K562 (cell line): ENCODE measurements at regions not wholly inside any gene's neighbourhood (a gene's known extent, or its start where the extent isn't known, plus 50 kb on each side); places are given as distances from the start of the nearest gene placed in this dataset.

Experiments used
- ARNT ChIP-seq, 2 experiments: fragments of 450-650 bp; IDR thresholded peaks; 2 replicates each; pipeline ENCODE4 v1.6.1; 2016; ENCODE audit warnings: mild to moderate bottlenecking in 1 of 2
- ERF ChIP-seq: fragments of 450-650 bp; formaldehyde crosslinking; IDR thresholded peaks from 2 replicates; pipeline ENCODE4 v1.4.0; 2020; ENCODE audit warnings: mild to moderate bottlenecking, mixed read lengths
- GATAD2B ChIP-seq: fragments of 450-650 bp; IDR thresholded peaks from 2 replicates; pipeline ENCODE4 v1.6.1; 2017; ENCODE audit warnings: mild to moderate bottlenecking, borderline replicate concordance
- GTF2A2 ChIP-seq: IDR thresholded peaks from 2 replicates; pipeline ENCODE4 v1.6.1; 2016; ENCODE audit warnings: mild to moderate bottlenecking, missing genetic modification characterization, missing compliant biosample characterization
- HNRNPK ChIP-seq: fragments of 200-400 bp; formaldehyde crosslinking; IDR thresholded peaks from one replicate; pipeline ENCODE4 v1.6.1; 2018; ENCODE audit warnings: mild to moderate bottlenecking, low read depth, low read length; ENCODE audit not compliant: poor library complexity, severe bottlenecking
- HNRNPUL1 ChIP-seq: fragments of 200-400 bp; formaldehyde crosslinking; IDR thresholded peaks from 2 replicates; pipeline ENCODE4 v1.6.1; 2017; ENCODE audit warnings: low read length
- NCOR1 ChIP-seq: fragments of 450-650 bp; IDR thresholded peaks from 2 replicates; pipeline ENCODE4 v1.6.1; 2016; ENCODE audit warnings: mild to moderate bottlenecking, moderate library complexity
- OTX1 ChIP-seq: fragments of 450-650 bp; formaldehyde crosslinking; IDR thresholded peaks from 2 replicates; pipeline ENCODE4 v1.4.0; 2022; ENCODE audit warnings: mild to moderate bottlenecking
- POLR2A ChIP-seq: fragments of 450-650 bp; conservative IDR thresholded peaks from 2 replicates; pipeline ENCODE4 v1.6.1; 2016
- SMARCB1 ChIP-seq: IDR thresholded peaks from 2 replicates; pipeline ENCODE4 v1.6.1; 2011; ENCODE audit warnings: improper control_type of control experiment, low read depth; ENCODE audit not compliant: insufficient read length
- SREBF1 ChIP-seq: fragments of 150-350 bp; IDR thresholded peaks from 2 replicates; pipeline ENCODE4 v1.6.1; 2014; ENCODE audit warnings: antibody characterized with exemption, low read depth, low read length, borderline replicate concordance
- STAT5A ChIP-seq: IDR thresholded peaks from 2 replicates; pipeline ENCODE4 v1.6.1; 2012; ENCODE audit warnings: low read length, inconsistent platforms, borderline replicate concordance
- TAF9B ChIP-seq: fragments of 450-650 bp; IDR thresholded peaks from 2 replicates; pipeline ENCODE4 v1.6.1; 2018; ENCODE audit warnings: mild to moderate bottlenecking; ENCODE audit not compliant: partially characterized antibody
- TCF3 ChIP-seq: sonication (generic); formaldehyde crosslinking; IDR thresholded peaks from 2 replicates; pipeline ENCODE4 v1.4.0; 2020; ENCODE audit warnings: mild to moderate bottlenecking, missing genetic modification reagents
- ZBTB1 ChIP-seq: sonication (generic); formaldehyde crosslinking; IDR thresholded peaks from 2 replicates; pipeline ENCODE4 v1.8.1; 2023; ENCODE audit warnings: missing genetic modification reagents, low read depth, mild to moderate bottlenecking, borderline replicate concordance
- ZNF311 ChIP-seq: fragments of 250-450 bp; sonication (Bioruptor Pico); IDR thresholded peaks from 2 replicates; pipeline ENCODE4 v1.4.0; 2020; ENCODE audit warnings: mild to moderate bottlenecking, moderate library complexity
- ZNF324 ChIP-seq: fragments of 250-450 bp; sonication (Bioruptor Pico); IDR thresholded peaks from 2 replicates; pipeline ENCODE4 v1.4.0; 2020; ENCODE audit warnings: mild to moderate bottlenecking
- ZNF707 ChIP-seq: fragments of 250-450 bp; sonication (Bioruptor Pico); conservative IDR thresholded peaks from 2 replicates; pipeline ENCODE4 v1.8.0; 2022; ENCODE audit warnings: inconsistent platforms, mild to moderate bottlenecking, moderate library complexity
- TF ChIP-seq, protein P1 (sequence below): fragments of 450-650 bp; IDR thresholded peaks from 2 replicates; pipeline ENCODE4 v1.6.1; 2016; ENCODE audit warnings: missing biosample characterization, missing genetic modification characterization
- TF ChIP-seq, protein P2 (sequence below): sonication (generic); formaldehyde crosslinking; IDR thresholded peaks from 2 replicates; pipeline ENCODE4 v1.8.0; 2022; ENCODE audit warnings: mild to moderate bottlenecking, missing genetic modification reagents
- TF ChIP-seq, protein P3 (sequence below): IDR thresholded peaks from 2 replicates; pipeline ENCODE4 v1.6.1; 2012; ENCODE audit warnings: low read depth, low read length, improper control_type of control experiment, borderline replicate concordance
- TF ChIP-seq, protein P4 (sequence below): IDR thresholded peaks from 2 replicates; pipeline ENCODE4 v1.6.1; 2016; ENCODE audit warnings: missing genetic modification characterization, missing compliant biosample characterization
- TF ChIP-seq, protein P5 (sequence below), 2 experiments: fragments of 450-650 bp in 1 of 2; sonication (generic) in 1 of 2; formaldehyde crosslinking in 1 of 2; IDR thresholded peaks in 1 of 2; conservative IDR thresholded peaks in 1 of 2; 2 replicates each; pipeline versions ENCODE4 v1.6.1 to v1.8.1; 2016 to 2023; ENCODE audit warnings: mild to moderate bottlenecking in 2 of 2, moderate library complexity in 2 of 2, inconsistent platforms in 1 of 2, missing genetic modification reagents in 1 of 2

DNA sequence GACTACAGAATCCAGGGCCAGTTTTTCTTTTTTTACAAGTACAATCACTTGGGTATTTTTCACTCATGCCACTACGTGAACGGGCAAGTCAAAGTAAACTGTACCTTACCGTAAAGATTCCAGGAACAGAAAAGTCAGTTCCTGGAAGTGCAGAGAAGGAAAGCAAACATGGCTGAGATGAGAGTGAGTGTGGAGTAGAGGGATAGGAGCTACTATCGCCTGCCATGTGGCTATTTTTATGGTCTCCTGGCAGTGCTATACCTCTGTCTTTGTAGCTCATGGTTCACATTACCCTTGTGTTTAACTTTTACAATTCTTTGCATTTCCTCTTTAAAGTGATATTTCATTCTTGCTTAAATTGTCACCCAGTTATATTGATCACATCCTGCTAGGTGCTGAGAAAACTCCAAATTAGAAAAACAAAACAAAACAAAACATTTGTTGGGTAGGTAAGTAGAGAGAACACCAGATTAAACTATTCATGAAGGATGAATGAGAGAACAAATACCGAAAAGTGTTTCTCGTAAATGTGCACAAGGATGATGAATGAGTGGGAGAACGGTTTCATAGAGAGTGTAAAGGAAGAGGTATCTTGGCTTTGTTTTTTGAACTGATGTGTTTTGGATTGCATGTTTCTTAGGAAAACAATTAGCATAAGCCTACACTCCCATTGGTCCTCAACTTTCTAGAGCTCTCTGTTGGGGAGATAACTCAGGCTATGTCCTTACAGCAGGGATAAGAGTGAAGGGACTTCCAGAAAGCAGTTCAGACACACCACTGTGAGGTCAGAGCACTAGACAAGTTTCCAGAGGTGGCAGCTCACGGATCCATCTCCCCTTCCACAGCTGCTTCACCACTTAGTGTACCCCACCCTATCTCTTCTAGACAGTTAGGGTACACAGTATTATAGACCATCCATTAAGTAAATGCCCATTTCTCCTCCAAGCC, 163.7 kb downstream of the IPO8 start (continued):
- TF ChIP-seq, protein P1, sequence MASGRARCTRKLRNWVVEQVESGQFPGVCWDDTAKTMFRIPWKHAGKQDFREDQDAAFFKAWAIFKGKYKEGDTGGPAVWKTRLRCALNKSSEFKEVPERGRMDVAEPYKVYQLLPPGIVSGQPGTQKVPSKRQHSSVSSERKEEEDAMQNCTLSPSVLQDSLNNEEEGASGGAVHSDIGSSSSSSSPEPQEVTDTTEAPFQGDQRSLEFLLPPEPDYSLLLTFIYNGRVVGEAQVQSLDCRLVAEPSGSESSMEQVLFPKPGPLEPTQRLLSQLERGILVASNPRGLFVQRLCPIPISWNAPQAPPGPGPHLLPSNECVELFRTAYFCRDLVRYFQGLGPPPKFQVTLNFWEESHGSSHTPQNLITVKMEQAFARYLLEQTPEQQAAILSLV (tag): 0 out of 2 replicates have a peak, but pooled peaks have one; percentile 48
- TF ChIP-seq TAF9B: peak; percentile 32
- peak in 1 of 2 experiments; percentile 97; a peak in 2 of 4 replicates for TF ChIP-seq ARNT (IDR thresholded peaks at IDR 0.05)
- TF ChIP-seq, protein P2, sequence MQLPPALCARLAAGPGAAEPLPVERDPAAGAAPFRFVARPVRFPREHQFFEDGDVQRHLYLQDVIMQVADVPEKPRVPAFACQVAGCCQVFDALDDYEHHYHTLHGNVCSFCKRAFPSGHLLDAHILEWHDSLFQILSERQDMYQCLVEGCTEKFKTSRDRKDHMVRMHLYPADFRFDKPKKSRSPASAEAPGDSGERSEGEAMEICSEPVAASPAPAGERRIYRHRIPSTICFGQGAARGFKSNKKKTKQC (CRISPR knock-in tag): no peak
- TF ChIP-seq STAT5A: peak; percentile 82
- TF ChIP-seq NCOR1: peak; percentile 34; the same call in 1 of the 2 replicates
- no peak for TF ChIP-seq ZBTB1 (CRISPR knock-in tag)
- no peak for TF ChIP-seq GATAD2B
- TF ChIP-seq SREBF1: no peak
- 0 out of 2 replicates have a peak, but pooled peaks have one; percentile 38 for TF ChIP-seq POLR2A
- no peak for TF ChIP-seq HNRNPK
- peak; percentile 63 for TF ChIP-seq TCF3
- TF ChIP-seq GTF2A2 (tag): no peak
- no peak for TF ChIP-seq HNRNPUL1
- TF ChIP-seq ZNF707: no peak
- TF ChIP-seq SMARCB1: no peak
- TF ChIP-seq ERF (CRISPR knock-in tag): no peak
- no peak for TF ChIP-seq OTX1 (CRISPR knock-in tag)
- no peak for TF ChIP-seq ZNF324 (CRISPR knock-in tag)
- TF ChIP-seq, protein P3, sequence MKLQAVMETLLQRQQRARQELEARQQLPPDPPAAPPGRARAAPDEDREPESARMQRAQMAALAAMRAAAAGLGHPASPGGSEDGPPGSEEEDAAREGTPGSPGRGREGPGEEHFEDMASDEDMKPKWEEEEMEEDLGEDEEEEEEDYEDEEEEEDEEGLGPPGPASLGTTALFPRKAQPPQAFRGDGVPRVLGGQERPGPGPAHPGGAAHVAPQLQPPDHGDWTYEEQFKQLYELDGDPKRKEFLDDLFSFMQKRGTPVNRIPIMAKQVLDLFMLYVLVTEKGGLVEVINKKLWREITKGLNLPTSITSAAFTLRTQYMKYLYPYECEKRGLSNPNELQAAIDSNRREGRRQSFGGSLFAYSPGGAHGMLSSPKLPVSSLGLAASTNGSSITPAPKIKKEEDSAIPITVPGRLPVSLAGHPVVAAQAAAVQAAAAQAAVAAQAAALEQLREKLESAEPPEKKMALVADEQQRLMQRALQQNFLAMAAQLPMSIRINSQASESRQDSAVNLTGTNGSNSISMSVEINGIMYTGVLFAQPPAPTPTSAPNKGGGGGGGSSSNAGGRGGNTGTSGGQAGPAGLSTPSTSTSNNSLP: no peak
- TF ChIP-seq, protein P4, sequence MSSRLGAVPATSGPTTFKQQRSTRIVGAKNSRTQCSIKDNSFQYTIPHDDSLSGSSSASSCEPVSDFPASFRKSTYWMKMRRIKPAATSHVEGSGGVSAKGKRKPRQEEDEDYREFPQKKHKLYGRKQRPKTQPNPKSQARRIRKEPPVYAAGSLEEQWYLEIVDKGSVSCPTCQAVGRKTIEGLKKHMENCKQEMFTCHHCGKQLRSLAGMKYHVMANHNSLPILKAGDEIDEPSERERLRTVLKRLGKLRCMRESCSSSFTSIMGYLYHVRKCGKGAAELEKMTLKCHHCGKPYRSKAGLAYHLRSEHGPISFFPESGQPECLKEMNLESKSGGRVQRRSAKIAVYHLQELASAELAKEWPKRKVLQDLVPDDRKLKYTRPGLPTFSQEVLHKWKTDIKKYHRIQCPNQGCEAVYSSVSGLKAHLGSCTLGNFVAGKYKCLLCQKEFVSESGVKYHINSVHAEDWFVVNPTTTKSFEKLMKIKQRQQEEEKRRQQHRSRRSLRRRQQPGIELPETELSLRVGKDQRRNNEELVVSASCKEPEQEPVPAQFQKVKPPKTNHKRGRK: no peak
- TF ChIP-seq ZNF311 (CRISPR knock-in tag): no peak
- TF ChIP-seq, protein P5, sequence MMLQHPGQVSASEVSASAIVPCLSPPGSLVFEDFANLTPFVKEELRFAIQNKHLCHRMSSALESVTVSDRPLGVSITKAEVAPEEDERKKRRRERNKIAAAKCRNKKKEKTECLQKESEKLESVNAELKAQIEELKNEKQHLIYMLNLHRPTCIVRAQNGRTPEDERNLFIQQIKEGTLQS (IDR thresholded peaks at IDR 0.05): no peak
- TF ChIP-seq, protein P5 (CRISPR knock-in tag; conservative IDR thresholded peaks at IDR 0.05): no peak
